ENCODE measurements at regions not wholly inside any gene's neighbourhood (a gene's known extent, or its start where the extent isn't known, plus 50 kb on each side); places are given as distances from the start of the nearest gene placed in this dataset.

- H3K9me3 ChIP-seq (ENCODE audit: low read depth, low read length): no peaks in the 10 kb centered on the region
- no peaks in the 10 kb centered on the region for H3K36me3 ChIP-seq (ENCODE audit: insufficient read depth, low read length)
- DNase-seq (ENCODE audit: low read depth, low spot score): no peak
- no peak overlapping the region for H3K27ac ChIP-seq
- TF ChIP-seq FOXP2 (optimal IDR thresholded peaks at IDR 0.05; ENCODE audit: control extremely low read depth, extremely low read length, insufficient read depth) (no peak), EZH2 (IDR thresholded peaks at IDR 0.05) (no peak), POLR2AphosphoS5 (IDR thresholded peaks at IDR 0.05; ENCODE audit: borderline replicate concordance, low read depth, low read length) (no peak)
- H3K9ac ChIP-seq (ENCODE audit: insufficient read length): no peak overlapping the region
- no peak overlapping the region for H3K4me3 ChIP-seq
These were observed 113.9 kb upstream of the IMMP2L start for GRCh38 chr7:111676167-111676566.

- DNase-seq (ENCODE audit: low read depth, low spot score): no peak
- no peak overlapping the region for H3K27ac ChIP-seq
- H3K9me3 ChIP-seq (ENCODE audit: low read depth, low read length): no peaks in the 10 kb centered on the region
- TF ChIP-seq EZH2 (IDR thresholded peaks at IDR 0.05) (no peak), FOXP2 (optimal IDR thresholded peaks at IDR 0.05; ENCODE audit: control extremely low read depth, extremely low read length, insufficient read depth) (no peak), POLR2AphosphoS5 (IDR thresholded peaks at IDR 0.05; ENCODE audit: borderline replicate concordance, low read depth, low read length) (no peak)
- no peak overlapping the region for H3K4me3 ChIP-seq
- no peak overlapping the region for H3K9ac ChIP-seq (ENCODE audit: insufficient read length)
- no peaks in the 10 kb centered on the region for H3K36me3 ChIP-seq (ENCODE audit: insufficient read depth, low read length)
These were observed 110.6 kb upstream of the IMMP2L start for GRCh38 chr7:111672901-111673300.

- no peak overlapping the region for H3K9ac ChIP-seq (ENCODE audit: insufficient read length)
- no peaks in the 10 kb centered on the region for H3K36me3 ChIP-seq (ENCODE audit: insufficient read depth, low read length)
- DNase-seq (ENCODE audit: low read depth, low spot score): no peak
- TF ChIP-seq POLR2AphosphoS5 (IDR thresholded peaks at IDR 0.05; ENCODE audit: borderline replicate concordance, low read depth, low read length) (no peak), EZH2 (IDR thresholded peaks at IDR 0.05) (no peak), FOXP2 (optimal IDR thresholded peaks at IDR 0.05; ENCODE audit: control extremely low read depth, extremely low read length, insufficient read depth) (no peak)
- no peak overlapping the region for H3K4me3 ChIP-seq
- no peak overlapping the region for H3K27ac ChIP-seq
- no peaks in the 10 kb centered on the region for H3K9me3 ChIP-seq (ENCODE audit: low read depth, low read length)
These were observed 109.6 kb upstream of the IMMP2L start for GRCh38 chr7:111671927-111672326.

- Histone ChIP-seq H3K36me3 (ENCODE audit: insufficient read depth, low read length) (no peaks in the 10 kb centered on the region), H3K9ac (ENCODE audit: insufficient read length) (no peak overlapping the region), H3K4me3 (no peak overlapping the region), H3K27ac (no peak overlapping the region), H3K9me3 (ENCODE audit: low read depth, low read length) (no peaks in the 10 kb centered on the region)
- no peak for DNase-seq (ENCODE audit: low read depth, low spot score)
- TF ChIP-seq POLR2AphosphoS5 (IDR thresholded peaks at IDR 0.05; ENCODE audit: borderline replicate concordance, low read depth, low read length) (no peak), FOXP2 (optimal IDR thresholded peaks at IDR 0.05; ENCODE audit: control extremely low read depth, extremely low read length, insufficient read depth) (no peak), EZH2 (IDR thresholded peaks at IDR 0.05) (no peak)
These were observed 106.4 kb upstream of the IMMP2L start for GRCh38 chr7:111668711-111669110.

GRCh38 chr7:111667488-111667887 is 105.2 kb upstream of the IMMP2L start:
- H3K4me3 ChIP-seq: no peak overlapping the region
- no peak for DNase-seq (ENCODE audit: low read depth, low spot score)
- no peaks in the 10 kb centered on the region for H3K36me3 ChIP-seq (ENCODE audit: insufficient read depth, low read length)
- H3K9ac ChIP-seq (ENCODE audit: insufficient read length): no peak overlapping the region
- H3K27ac ChIP-seq: no peak overlapping the region
- TF ChIP-seq FOXP2 (optimal IDR thresholded peaks at IDR 0.05; ENCODE audit: control extremely low read depth, extremely low read length, insufficient read depth) (no peak), POLR2AphosphoS5 (IDR thresholded peaks at IDR 0.05; ENCODE audit: borderline replicate concordance, low read depth, low read length) (no peak), EZH2 (IDR thresholded peaks at IDR 0.05) (no peak)
- H3K9me3 ChIP-seq (ENCODE audit: low read depth, low read length): no peaks in the 10 kb centered on the region

GRCh38 chr7:111666260-111666659 is 104.0 kb upstream of the IMMP2L start:
- TF ChIP-seq EZH2 (IDR thresholded peaks at IDR 0.05) (no peak), POLR2AphosphoS5 (IDR thresholded peaks at IDR 0.05; ENCODE audit: borderline replicate concordance, low read depth, low read length) (no peak), FOXP2 (optimal IDR thresholded peaks at IDR 0.05; ENCODE audit: control extremely low read depth, extremely low read length, insufficient read depth) (no peak)
- no peak overlapping the region for H3K4me3 ChIP-seq
- H3K27ac ChIP-seq: no peak overlapping the region
- no peak overlapping the region for H3K9ac ChIP-seq (ENCODE audit: insufficient read length)
- DNase-seq (ENCODE audit: low read depth, low spot score): no peak
- no peaks in the 10 kb centered on the region for H3K36me3 ChIP-seq (ENCODE audit: insufficient read depth, low read length)
- H3K9me3 ChIP-seq (ENCODE audit: low read depth, low read length): no peaks in the 10 kb centered on the region

GRCh38 chr7:111663771-111664170 is 101.5 kb upstream of the IMMP2L start:
- Histone ChIP-seq H3K9ac (ENCODE audit: insufficient read length) (no peak overlapping the region), H3K36me3 (ENCODE audit: insufficient read depth, low read length) (no peaks in the 10 kb centered on the region), H3K27ac (no peak overlapping the region), H3K4me3 (no peak overlapping the region), H3K9me3 (ENCODE audit: low read depth, low read length) (no peaks in the 10 kb centered on the region)
- TF ChIP-seq EZH2 (IDR thresholded peaks at IDR 0.05) (no peak), FOXP2 (optimal IDR thresholded peaks at IDR 0.05; ENCODE audit: control extremely low read depth, extremely low read length, insufficient read depth) (no peak), POLR2AphosphoS5 (IDR thresholded peaks at IDR 0.05; ENCODE audit: borderline replicate concordance, low read depth, low read length) (no peak)
- DNase-seq (ENCODE audit: low read depth, low spot score): no peak

- H3K9me3 ChIP-seq (ENCODE audit: low read depth, low read length): no peaks in the 10 kb centered on the region
- no peak overlapping the region for H3K4me3 ChIP-seq
- DNase-seq (ENCODE audit: low read depth, low spot score): no peak
- no peaks in the 10 kb centered on the region for H3K36me3 ChIP-seq (ENCODE audit: insufficient read depth, low read length)
- H3K9ac ChIP-seq (ENCODE audit: insufficient read length): no peak overlapping the region
- no peak overlapping the region for H3K27ac ChIP-seq
- TF ChIP-seq EZH2 (IDR thresholded peaks at IDR 0.05) (no peak), POLR2AphosphoS5 (IDR thresholded peaks at IDR 0.05; ENCODE audit: borderline replicate concordance, low read depth, low read length) (no peak), FOXP2 (optimal IDR thresholded peaks at IDR 0.05; ENCODE audit: control extremely low read depth, extremely low read length, insufficient read depth) (no peak)
These were observed 100.1 kb upstream of the IMMP2L start for GRCh38 chr7:111662386-111662785.

- no peak overlapping the region for H3K9ac ChIP-seq (ENCODE audit: insufficient read length)
- H3K4me3 ChIP-seq: no peak overlapping the region
- no peak overlapping the region for H3K27ac ChIP-seq
- no peaks in the 10 kb centered on the region for H3K36me3 ChIP-seq (ENCODE audit: insufficient read depth, low read length)
- no peak for DNase-seq (ENCODE audit: low read depth, low spot score)
- TF ChIP-seq POLR2AphosphoS5 (IDR thresholded peaks at IDR 0.05; ENCODE audit: borderline replicate concordance, low read depth, low read length) (no peak), FOXP2 (optimal IDR thresholded peaks at IDR 0.05; ENCODE audit: control extremely low read depth, extremely low read length, insufficient read depth) (no peak), EZH2 (IDR thresholded peaks at IDR 0.05) (no peak)
- no peaks in the 10 kb centered on the region for H3K9me3 ChIP-seq (ENCODE audit: low read depth, low read length)
These were observed 98.2 kb upstream of the IMMP2L start for GRCh38 chr7:111660478-111660877.

Data from SK-N-MC (cell line).